ENCODE measurements at regions not wholly inside any gene's neighbourhood (a gene's known extent, or its start where the extent isn't known, plus 50 kb on each side); places are given as distances from the start of the nearest gene placed in this dataset.
A peak's percentile ranks its signal among the peaks of the same experiment; 100 is the strongest.
"Not testable (repeated sequence)": the region's sequence is repeated elsewhere in the genome, so short reads cannot be mapped to it uniquely, and the experiment has no call there.

- no peak for DNase-seq
These were observed 122.7 kb upstream of the C1GALT1C1 start for GRCh38 chrX:120752431-120753082.

- DNase-seq = no peak
These were observed 121.8 kb upstream of the C1GALT1C1 start for GRCh38 chrX:120751683-120752082.

- no peak for DNase-seq
These were observed 120.5 kb upstream of the C1GALT1C1 start for GRCh38 chrX:120750381-120750780.

GRCh38 chrX:120749141-120749846 lies 119.4 kb upstream of the C1GALT1C1 start:
- DNase-seq = no peak

GRCh38 chrX:120746153-120746552 lies 116.3 kb upstream of the C1GALT1C1 start:
- DNase-seq = no peak

GRCh38 chrX:120742946-120743665 lies 113.3 kb upstream of the C1GALT1C1 start:
- no peak for DNase-seq

GRCh38 chrX:120741452-120741851 lies 111.6 kb upstream of the C1GALT1C1 start:
- no peak for DNase-seq

GRCh38 chrX:120740072-120740471 lies 110.2 kb upstream of the C1GALT1C1 start:
- DNase-seq = no peak

GRCh38 chrX:120739300-120739699 lies 109.4 kb upstream of the C1GALT1C1 start:
- DNase-seq = no peak

DNA sequence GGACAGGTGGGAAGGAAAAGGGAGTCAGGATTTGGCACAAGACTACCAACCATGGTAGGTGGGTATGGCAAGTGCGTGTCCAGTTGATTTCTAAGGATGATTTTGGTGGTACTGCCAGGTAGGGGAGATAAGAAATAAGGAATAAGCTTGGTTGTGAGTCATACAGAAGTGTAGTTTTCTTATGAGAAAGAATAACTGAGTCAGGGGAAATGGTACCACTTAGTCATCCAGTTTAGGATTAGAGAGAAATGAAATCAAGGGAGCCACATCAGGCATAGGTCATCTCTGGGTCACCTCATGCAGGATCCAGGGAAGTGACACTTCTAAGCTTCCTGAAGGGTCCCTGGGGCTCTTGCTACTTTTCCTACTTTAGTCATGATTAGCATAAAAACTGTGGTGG lies 107.1 kb upstream of the C1GALT1C1 start:
- DNase-seq = no peak

DNA sequence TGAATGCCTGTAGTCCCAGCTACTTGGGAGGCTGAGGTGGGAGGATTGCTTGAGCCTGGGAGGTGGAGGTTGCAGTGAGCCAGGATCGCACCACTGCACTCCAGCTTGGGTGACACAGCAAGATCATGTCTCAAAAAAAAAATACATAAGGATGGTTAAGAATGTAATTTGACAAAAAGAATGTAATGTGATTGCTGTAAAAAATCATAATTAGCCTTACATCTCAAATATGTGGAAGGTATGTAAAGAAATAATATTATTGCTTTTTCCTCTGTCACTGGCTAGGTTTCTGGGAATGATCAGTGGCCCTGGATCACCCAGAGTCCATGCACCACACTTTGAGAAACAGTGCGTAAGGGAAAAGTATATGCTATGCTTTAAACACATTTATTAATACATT lies 106.1 kb upstream of the C1GALT1C1 start:
- no peak for DNase-seq

DNA sequence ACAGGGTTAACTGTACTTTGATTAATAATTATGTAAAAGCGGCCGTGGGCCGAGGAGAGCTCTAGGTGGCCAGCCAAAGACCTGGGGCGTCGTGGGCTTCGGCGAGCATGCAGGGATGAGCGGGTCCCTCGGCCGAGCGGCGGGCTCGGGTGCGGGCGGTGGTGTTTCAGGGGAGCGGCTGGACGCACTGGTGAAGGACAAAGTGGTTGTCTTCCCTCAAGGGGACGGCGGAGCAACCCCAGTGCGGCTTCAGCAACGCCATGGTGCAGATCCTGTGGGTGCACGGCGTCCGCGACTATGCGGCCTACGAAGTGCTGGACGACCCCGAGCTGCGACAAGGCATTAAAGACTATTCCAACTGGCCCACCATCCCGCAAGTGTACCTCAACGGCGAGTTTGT lies 103.0 kb upstream of the C1GALT1C1 start:
- no peak for DNase-seq

- no peak for DNase-seq
These were observed 102.6 kb upstream of the C1GALT1C1 start for GRCh38 chrX:120732461-120732860.

- no peak for DNase-seq
These were observed 101.5 kb upstream of the C1GALT1C1 start for GRCh38 chrX:120731386-120731785.

DNA sequence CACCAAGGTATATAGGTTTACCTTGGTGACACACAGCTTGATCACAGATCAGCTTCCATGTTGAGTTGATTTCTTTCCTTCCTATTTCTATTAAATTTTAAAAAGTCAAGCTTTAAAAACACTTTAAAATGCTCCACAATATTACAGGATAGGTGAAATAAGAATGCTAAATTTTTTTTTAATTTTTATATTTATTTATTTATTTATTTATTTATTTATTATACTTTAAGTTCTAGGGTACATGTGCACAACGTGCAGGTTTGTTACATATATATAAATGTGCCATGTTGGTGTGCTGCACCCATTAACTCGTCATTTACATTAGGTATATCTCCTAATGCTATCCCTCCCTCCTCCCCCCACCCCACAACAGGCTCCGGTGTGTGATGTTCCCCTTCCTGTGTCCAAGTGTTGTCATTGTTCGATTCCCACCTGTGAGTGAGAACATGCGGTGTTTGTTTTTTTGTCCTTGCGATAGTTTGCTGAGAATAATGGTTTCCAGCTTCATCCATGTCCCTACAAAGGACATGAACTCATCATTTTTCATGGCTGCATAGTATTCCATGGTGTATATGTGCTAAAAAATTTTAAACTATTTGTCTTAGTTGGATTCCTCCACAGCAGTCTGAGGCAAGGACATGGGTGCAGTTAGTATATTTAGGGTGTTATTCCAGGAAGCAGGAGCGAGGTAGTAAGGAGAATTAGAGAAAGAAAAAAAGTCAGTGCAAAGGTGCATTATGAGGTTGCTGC lies 99.8 kb upstream of the C1GALT1C1 start:
- not testable (repeated sequence) for DNase-seq

- DNase-seq = no peak
These were observed 98.1 kb upstream of the C1GALT1C1 start for GRCh38 chrX:120727911-120728310.

DNA sequence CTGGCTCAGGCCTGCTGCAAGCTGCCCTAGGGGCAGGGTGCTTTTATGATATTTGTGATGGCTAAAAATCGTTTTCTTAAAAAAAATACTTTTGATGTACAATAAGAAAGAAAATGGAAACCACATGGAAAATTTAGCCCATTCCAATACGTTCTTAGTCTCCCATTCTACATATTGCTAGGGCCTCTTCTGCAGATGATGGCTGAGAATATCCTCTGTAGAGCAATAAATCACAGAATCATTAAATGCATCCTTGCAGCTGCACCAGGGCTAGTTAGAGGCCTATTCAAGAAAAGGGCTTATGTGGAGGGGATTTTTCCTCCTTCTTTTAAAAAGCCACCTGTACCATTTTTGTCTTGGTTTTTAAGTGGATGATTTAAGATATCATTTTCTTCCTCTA lies 97.6 kb upstream of the C1GALT1C1 start:
- DNase-seq = no peak

GRCh38 chrX:120726294-120726693 lies 96.4 kb upstream of the C1GALT1C1 start:
- no peak for DNase-seq

DNA sequence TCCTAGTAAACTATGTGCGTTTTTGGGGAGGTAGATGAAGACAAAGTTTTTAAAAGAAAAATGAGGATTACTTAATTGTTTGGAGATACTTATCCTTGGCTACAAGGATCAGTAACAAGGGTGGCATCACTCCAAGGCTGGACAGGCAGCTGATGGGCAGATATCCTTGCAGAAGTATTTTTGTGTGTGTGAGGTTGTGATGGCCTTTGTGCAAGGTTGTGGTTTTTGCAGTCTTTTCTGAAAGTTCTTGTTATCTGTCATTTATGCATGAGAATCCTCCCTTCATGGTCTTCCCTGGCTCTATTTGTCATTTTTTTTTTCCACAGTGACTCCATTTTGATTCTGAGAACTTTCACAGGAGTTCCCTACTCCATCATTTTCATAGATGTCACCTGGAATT lies 96.0 kb upstream of the C1GALT1C1 start:
- DNase-seq = no peak

DNA sequence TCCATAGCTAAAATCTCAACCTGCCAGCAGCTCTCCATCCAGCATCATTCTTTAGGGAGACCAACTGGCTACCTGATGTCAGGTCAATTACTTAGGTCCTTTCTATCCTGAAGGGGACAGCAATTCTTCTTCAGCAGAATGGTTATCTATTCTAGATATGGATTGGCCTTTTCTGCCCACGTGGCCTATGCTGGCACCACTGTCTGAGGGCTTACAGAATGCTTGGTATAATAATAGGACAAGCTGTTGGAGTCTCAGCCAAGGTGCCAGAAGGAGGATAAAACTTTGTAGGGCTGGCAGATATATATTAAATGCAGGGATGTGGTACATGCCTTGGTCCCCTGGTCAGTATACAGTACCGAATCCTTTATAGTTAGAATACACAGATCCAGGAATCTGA lies 89.8 kb upstream of the C1GALT1C1 start:
- no peak for DNase-seq

GRCh38 chrX:120718969-120719368 lies 89.1 kb upstream of the C1GALT1C1 start:
- DNase-seq = no peak

- DNase-seq = not testable (repeated sequence)
These were observed 72.5 kb upstream of the C1GALT1C1 start for GRCh38 chrX:120702337-120702736.

DNA sequence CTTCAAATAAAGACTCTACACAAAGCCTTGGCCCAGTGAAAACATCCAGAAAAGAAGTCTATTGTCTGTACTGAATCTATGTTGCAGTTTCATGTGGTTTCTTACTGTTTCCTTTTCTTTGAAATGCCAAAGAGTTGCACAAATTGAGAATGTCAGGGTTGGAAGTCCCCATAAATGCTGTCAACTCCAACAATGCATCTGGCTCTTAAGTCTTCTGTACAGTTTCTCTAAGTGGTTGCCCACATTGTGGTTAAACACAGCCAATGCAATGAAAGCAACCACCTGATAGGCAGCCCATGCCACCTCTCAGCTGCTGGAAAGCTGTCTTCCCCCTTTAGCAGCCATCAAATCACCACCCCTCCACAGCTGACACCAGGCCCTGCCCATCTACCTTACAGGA lies 67.2 kb upstream of the C1GALT1C1 start:
- peak; percentile 56 for DNase-seq

Measured in CD4-positive, alpha-beta T cell treated with Interleukin-10 for 1 hour (primary cell).